ENCODE measurements at regions not wholly inside any gene's neighbourhood (a gene's known extent, or its start where the extent isn't known, plus 50 kb on each side); places are given as distances from the start of the nearest gene placed in this dataset.
"Not testable (repeated sequence)": the region's sequence is repeated elsewhere in the genome, so short reads cannot be mapped to it uniquely, and the experiment has no call there.

GRCh38 chr9:67724885-67725284 is 133.8 kb upstream of the ANKRD20A1 start:
- TF ChIP-seq CTCF (conservative IDR thresholded peaks at IDR 0.05 in 1 of 2, IDR thresholded peaks at IDR 0.05 in 1 of 2; ENCODE audit: low read depth in 1 of 2, low read length in 2 of 2); EZH2 (IDR thresholded peaks at IDR 0.05; ENCODE audit: low read length, missing control alignments): not testable (repeated sequence)
